H1 (cell line): ENCODE measurements at regions not wholly inside any gene's neighbourhood (a gene's known extent, or its start where the extent isn't known, plus 50 kb on each side); places are given as distances from the start of the nearest gene placed in this dataset.

Experiments used
- CTCF ChIA-PET: fragments of 300-600 bp; sonication (Branson Sonifier 250); formaldehyde crosslinking; loops from one replicate; lab custom pipeline; 2021; ENCODE audit not compliant: partially characterized antibody; lab: Charles Lee
- POLR2A ChIA-PET: fragments of 300-600 bp; sonication (Branson Sonifier 250); formaldehyde crosslinking; loops from one replicate; lab custom pipeline; 2021; ENCODE audit warnings: inconsistent platforms; ENCODE audit not compliant: partially characterized antibody; lab: Charles Lee
- DNase-seq, 2 experiments: peaks; one replicate each; pipeline versions ENCODE4 v3.0.0 to v3.0.0-alpha.2; 2010 to 2022; ENCODE audit warnings: low spot score in 2 of 2, low read depth in 1 of 2, mixed read lengths in 1 of 2
- FAIRE-seq: peaks from 2 replicates; lab custom pipeline; 2011; peaks lifted over from hg19 to GRCh38; lab: Jason Lieb, UNC
- H2AFZ ChIP-seq: 2 replicates; pipeline ENCODE4 v1.8.1; 2012; ENCODE audit warnings: low read length, inconsistent platforms
- H2AK5ac ChIP-seq: 2 replicates; pipeline ENCODE4 v1.6.1; 2013; ENCODE audit warnings: low read depth, low read length
- H2BK120ac ChIP-seq: replicated peaks from 2 replicates; pipeline ENCODE3; 2013; ENCODE audit warnings: low read depth, low read length, inconsistent platforms
- H2BK12ac ChIP-seq: 2 replicates; pipeline ENCODE4 v1.6.1; 2013; ENCODE audit warnings: low read depth, low read length
- H2BK15ac ChIP-seq: 2 replicates; pipeline ENCODE4 v1.6.1; 2013; ENCODE audit warnings: low read length
- H2BK20ac ChIP-seq: 2 replicates; pipeline ENCODE4 v1.6.1; 2013; ENCODE audit warnings: low read length
- H2BK5ac ChIP-seq: 2 replicates; pipeline ENCODE4 v1.6.1; 2013; ENCODE audit warnings: low read depth, low read length
- H3K14ac ChIP-seq: 2 replicates; pipeline ENCODE4 v1.6.1; 2013; ENCODE audit warnings: inconsistent platforms; ENCODE audit not compliant: insufficient read length
- H3K18ac ChIP-seq: 2 replicates; pipeline ENCODE4 v1.6.1; 2013; ENCODE audit warnings: low read length; ENCODE audit errors: extremely low read depth
- H3K23ac ChIP-seq: 2 replicates; pipeline ENCODE4 v1.6.1; 2013; ENCODE audit warnings: inconsistent platforms; ENCODE audit not compliant: insufficient read length
- H3K23me2 ChIP-seq: 2 replicates; pipeline ENCODE4 v1.6.1; 2013; ENCODE audit warnings: low read depth, low read length
- H3K27ac ChIP-seq: 2 replicates; pipeline ENCODE4 v1.6.1; 2011; ENCODE audit warnings: low read depth, low read length, inconsistent platforms
- H3K27me3 ChIP-seq, 4 experiments: replicated peaks in 1 of 4; 1 replicate in 1 of 4; 2 replicates in 3 of 4; pipeline versions ENCODE4 v1.6.1 to v1.8.1; 2011 to 2013; ENCODE audit warnings: low read length in 3 of 4, mild to moderate bottlenecking in 3 of 4, inconsistent platforms in 2 of 4, mixed read lengths in 2 of 4, moderate library complexity in 1 of 4; ENCODE audit not compliant: control insufficient read depth in 3 of 4, insufficient read depth in 3 of 4; ENCODE audit errors: extremely low read depth in 1 of 4
- H3K36me3 ChIP-seq, 4 experiments: 2 replicates each; pipeline versions ENCODE4 v1.6.1 to v1.8.1; 2011 to 2013; ENCODE audit warnings: mild to moderate bottlenecking in 4 of 4, low read length in 3 of 4, moderate library complexity in 2 of 4, control low read depth in 1 of 4, inconsistent platforms in 1 of 4; ENCODE audit not compliant: insufficient read depth in 4 of 4, control insufficient read depth in 2 of 4
- H3K4ac ChIP-seq: replicated peaks from 2 replicates; pipeline ENCODE3; 2013; ENCODE audit warnings: low read length, low read depth, mixed read lengths, inconsistent platforms; ENCODE audit not compliant: insufficient read length
- H3K4me1 ChIP-seq, 4 experiments: replicated peaks in 1 of 4; 1 replicate in 1 of 4; 2 replicates in 3 of 4; pipeline versions ENCODE4 v1.6.1 to v1.8.1; 2011 to 2013; ENCODE audit warnings: low read length in 3 of 4, inconsistent platforms in 2 of 4, mixed read lengths in 1 of 4; ENCODE audit not compliant: insufficient read depth in 4 of 4, control insufficient read depth in 3 of 4
- H3K4me2 ChIP-seq, 2 experiments: 2 replicates each; pipeline versions ENCODE4 v1.6.1 to v1.8.1; 2011 to 2013; ENCODE audit warnings: low read depth in 2 of 2, low read length in 2 of 2, control low read depth in 1 of 2, inconsistent platforms in 1 of 2, mild to moderate bottlenecking in 1 of 2; ENCODE audit not compliant: insufficient read depth in 1 of 2
- H3K4me3 ChIP-seq, 4 experiments: fragments of 200-600, 300-600 bp in 1 of 4; sonication (generic), shearing (Covaris generic), sonication (Bioruptor Twin) in 1 of 4; 2 replicates each; pipeline versions ENCODE4 v1.5.1 to v1.8.1; 2011 to 2016; ENCODE audit warnings: low read length in 4 of 4, low read depth in 3 of 4, control low read depth in 2 of 4, inconsistent platforms in 2 of 4, mild to moderate bottlenecking in 2 of 4, mixed read lengths in 1 of 4, moderate library complexity in 1 of 4; ENCODE audit not compliant: insufficient read depth in 2 of 4; ENCODE audit errors: extremely low read depth in 1 of 4
- H3K56ac ChIP-seq: replicated peaks from 2 replicates; pipeline ENCODE3; 2013; ENCODE audit warnings: low read depth, mild to moderate bottlenecking, mixed read lengths, low read length, inconsistent platforms; ENCODE audit not compliant: insufficient read length
- H3K79me1 ChIP-seq: 2 replicates; pipeline ENCODE4 v1.6.1; 2013; ENCODE audit warnings: low read depth, low read length, control low read depth
- H3K79me2 ChIP-seq, 2 experiments: 2 replicates each; pipeline versions ENCODE4 v1.6.1 to v1.8.1; 2012 to 2013; ENCODE audit warnings: low read length in 2 of 2, mild to moderate bottlenecking in 2 of 2, inconsistent platforms in 1 of 2; ENCODE audit not compliant: insufficient read depth in 2 of 2, control insufficient read depth in 1 of 2
- H3K9ac ChIP-seq, 4 experiments: replicated peaks in 1 of 4; 1 replicate in 1 of 4; 2 replicates in 3 of 4; pipeline versions ENCODE4 v1.6.1 to v1.8.1; 2011 to 2013; ENCODE audit warnings: low read depth in 3 of 4, low read length in 3 of 4, control low read depth in 2 of 4, mild to moderate bottlenecking in 2 of 4, moderate library complexity in 2 of 4, inconsistent platforms in 1 of 4; ENCODE audit errors: extremely low read depth in 1 of 4
- H3K9me3 ChIP-seq, 2 experiments: 2 replicates each; pipeline versions ENCODE4 v1.6.1 to v1.8.1; 2012 to 2013; ENCODE audit warnings: mild to moderate bottlenecking in 2 of 2, moderate library complexity in 2 of 2, control low read depth in 1 of 2, inconsistent platforms in 1 of 2, low read depth in 1 of 2, low read length in 1 of 2, mixed read lengths in 1 of 2; ENCODE audit not compliant: insufficient read depth in 2 of 2
- H4K20me1 ChIP-seq, 2 experiments: replicated peaks in 1 of 2; 2 replicates each; pipeline versions ENCODE3 to v1.8.1; 2011 to 2013; ENCODE audit warnings: inconsistent platforms in 2 of 2, low read length in 2 of 2, mild to moderate bottlenecking in 1 of 2; ENCODE audit not compliant: insufficient read depth in 2 of 2, control insufficient read depth in 1 of 2
- H4K5ac ChIP-seq: 2 replicates; pipeline ENCODE4 v1.6.1; 2013; ENCODE audit warnings: low read length, low read depth, mixed read lengths, inconsistent platforms; ENCODE audit not compliant: insufficient read length
- H4K8ac ChIP-seq: 2 replicates; pipeline ENCODE4 v1.8.0; 2013; ENCODE audit warnings: mild to moderate bottlenecking, moderate library complexity, low read length, inconsistent platforms; ENCODE audit not compliant: insufficient read depth; ENCODE audit errors: extremely low read depth
- H4K91ac ChIP-seq: replicated peaks from 2 replicates; pipeline ENCODE3; 2013; ENCODE audit warnings: low read length, mixed read lengths, inconsistent platforms; ENCODE audit not compliant: insufficient read length
- BCL11A ChIP-seq, 2 experiments: IDR thresholded peaks; one replicate each; pipeline ENCODE4 v1.6.1; 2011; ENCODE audit warnings: low read depth in 2 of 2, low read length in 2 of 2, mild to moderate bottlenecking in 2 of 2
- CBX8 ChIP-seq: fragments of 300-800, 300-1000 bp; sonication (generic); IDR thresholded peaks from 2 replicates; pipeline ENCODE4 v1.7.1; 2016; ENCODE audit warnings: low read depth, low read length, borderline replicate concordance
- CHD1 ChIP-seq: IDR thresholded peaks from 2 replicates; pipeline ENCODE4 v1.6.1; 2012; ENCODE audit warnings: low read depth, low read length, improper control_type of control experiment
- CREB1 ChIP-seq: IDR thresholded peaks from 2 replicates; pipeline ENCODE4 v1.6.1; 2012; ENCODE audit warnings: inconsistent platforms
- EGR1 ChIP-seq: IDR thresholded peaks from 2 replicates; pipeline ENCODE4 v1.6.1; 2011; ENCODE audit warnings: low read depth, low read length, borderline replicate concordance
- RNF2 ChIP-seq: fragments of 200-900, 300-1000 bp; sonication (generic); IDR thresholded peaks from 2 replicates; pipeline ENCODE4 v1.7.1; 2016; ENCODE audit warnings: borderline replicate concordance, low read depth, mild to moderate bottlenecking, antibody characterized with exemption, low read length; ENCODE audit not compliant: poor library complexity, severe bottlenecking; ENCODE audit errors: missing control alignments
- SUZ12 ChIP-seq: fragments of 200-600 bp; sonication (generic); IDR thresholded peaks from 2 replicates; pipeline ENCODE4 v1.6.1; 2012; ENCODE audit warnings: mild to moderate bottlenecking, inconsistent platforms, low read length, moderate library complexity, mixed read lengths
- TAF1 ChIP-seq: IDR thresholded peaks from 2 replicates; pipeline ENCODE4 v1.6.1; 2011; ENCODE audit warnings: mild to moderate bottlenecking, low read depth, low read length
- TAF7 ChIP-seq: optimal IDR thresholded peaks from 2 replicates; pipeline ENCODE3; 2011; ENCODE audit warnings: low read depth, mild to moderate bottlenecking, inconsistent platforms, low read length, moderate library complexity, borderline replicate concordance
- WGBS, 2 experiments: shearing (Covaris generic) in 1 of 2; methylation state at CpG; one replicate each; pipeline versions ENCODE4 v1.1.6 to v1.1.7; 2013 to 2015; ENCODE audit warnings: low lambda C conversion rate in 2 of 2, mixed read lengths in 2 of 2, inconsistent platforms in 1 of 2, low coverage in 1 of 2, missing lambda C conversion rate in 1 of 2; ENCODE audit not compliant: insufficient replicate concordance in 2 of 2, insufficient coverage in 1 of 2, insufficient read length in 1 of 2; ENCODE audit errors: extremely low coverage in 1 of 2, missing lambda C conversion rate in 1 of 2; 5-methylcytosine and 5-hydroxymethylcytosine counted together
- TF ChIP-seq, protein P1 (sequence below): IDR thresholded peaks from 2 replicates; pipeline ENCODE4 v1.6.1; 2012; ENCODE audit warnings: inconsistent platforms
- TF ChIP-seq, protein P2 (sequence below), 3 experiments: IDR thresholded peaks; 1 replicate in 2 of 3; 2 replicates in 1 of 3; pipeline versions ENCODE4 v1.5.1 to v1.6.1; 2011; ENCODE audit warnings: low read length in 3 of 3, mild to moderate bottlenecking in 3 of 3, inconsistent platforms in 2 of 3, low read depth in 1 of 3, moderate library complexity in 1 of 3; ENCODE audit not compliant: insufficient read depth in 1 of 3; ENCODE audit errors: control extremely low read depth in 1 of 3

DNA sequence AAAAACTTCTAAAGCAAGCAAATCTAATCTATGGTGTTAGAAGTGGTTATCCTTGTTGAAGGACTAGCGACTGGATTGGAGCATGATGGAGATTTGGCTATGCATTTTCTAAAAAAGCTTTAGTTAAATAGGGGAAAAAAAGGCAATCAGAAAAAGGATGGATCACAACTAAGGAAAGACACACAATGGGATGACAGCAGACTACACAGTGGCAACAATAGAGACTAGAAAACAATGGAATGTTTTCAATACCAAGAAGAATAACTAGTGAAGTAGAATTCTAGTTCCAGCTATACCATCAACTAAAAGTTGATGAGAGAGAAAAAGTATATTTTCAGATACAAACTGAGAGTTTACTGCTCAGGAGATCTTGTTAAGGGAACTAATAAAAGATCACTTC lies 605.8 kb downstream of the PTPRU start:
- Histone ChIP-seq H3K9ac (no peak overlapping the region), H2AFZ (no peak overlapping the region), H4K91ac (no peak overlapping the region), H3K79me2 (no peaks in the 10 kb centered on the region), H2BK120ac (no peak overlapping the region), H3K14ac (no peak overlapping the region), H3K23me2 (no peaks in the 10 kb centered on the region), H4K20me1 (no peaks in the 10 kb centered on the region), H2BK5ac (no peak overlapping the region), H3K4me1 (peaks cover 0 to 3% (median 2%) of the 10 kb centered on the region in 4 experiments; a peak in 3 of 7 replicates), H3K56ac (no peak overlapping the region), H4K5ac (no peak overlapping the region), H4K8ac (no peak overlapping the region), H3K36me3 (no peaks in the 10 kb centered on the region; a peak in 1 of 8 replicates), H2AK5ac (no peak overlapping the region), H3K23ac (no peak overlapping the region), H3K27ac (no peak overlapping the region), H3K4ac (no peak overlapping the region), H3K27me3 (no peaks in the 10 kb centered on the region), H2BK12ac (no peak overlapping the region), H3K4me2 (no peak overlapping the region), H3K79me1 (no peaks in the 10 kb centered on the region), H3K9me3 (peaks cover 5 to 7% of the 10 kb centered on the region in 2 experiments; a peak in 3 of 4 replicates), H2BK15ac (no peak overlapping the region), H2BK20ac (no peak overlapping the region), H3K4me3 (no peak overlapping the region), H3K18ac (no peak overlapping the region)
- no peak for DNase-seq
- no peak for FAIRE-seq
- CTCF ChIA-PET = interaction anchor here (1.0 to 1.3 kb wide), 2 partner anchors 22 to 52 kb away, joined by 3 to 4 read pairs; no protein-coding TSS in a partner anchor
- POLR2A ChIA-PET = no interaction called here
- WGBS, 2 experiments = 68% methylated on average over 1 of the region's 1 CpG; no CpG with 5 or more reads in 1 of the 2 experiments
- TF ChIP-seq CREB1 (no peak), CHD1 (no peak), RNF2 (no peak), CBX8 (no peak), SUZ12 (no peak), TAF1 (no peak), BCL11A (IDR thresholded peaks at IDR 0.05; ENCODE audit: low read depth in 2 of 2, low read length in 2 of 2) (no peak), EGR1 (no peak), TAF7 (no peak)
- TF ChIP-seq, protein P1, sequence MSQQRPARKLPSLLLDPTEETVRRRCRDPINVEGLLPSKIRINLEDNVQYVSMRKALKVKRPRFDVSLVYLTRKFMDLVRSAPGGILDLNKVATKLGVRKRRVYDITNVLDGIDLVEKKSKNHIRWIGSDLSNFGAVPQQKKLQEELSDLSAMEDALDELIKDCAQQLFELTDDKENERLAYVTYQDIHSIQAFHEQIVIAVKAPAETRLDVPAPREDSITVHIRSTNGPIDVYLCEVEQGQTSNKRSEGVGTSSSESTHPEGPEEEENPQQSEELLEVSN = no peak
- TF ChIP-seq, protein P2, sequence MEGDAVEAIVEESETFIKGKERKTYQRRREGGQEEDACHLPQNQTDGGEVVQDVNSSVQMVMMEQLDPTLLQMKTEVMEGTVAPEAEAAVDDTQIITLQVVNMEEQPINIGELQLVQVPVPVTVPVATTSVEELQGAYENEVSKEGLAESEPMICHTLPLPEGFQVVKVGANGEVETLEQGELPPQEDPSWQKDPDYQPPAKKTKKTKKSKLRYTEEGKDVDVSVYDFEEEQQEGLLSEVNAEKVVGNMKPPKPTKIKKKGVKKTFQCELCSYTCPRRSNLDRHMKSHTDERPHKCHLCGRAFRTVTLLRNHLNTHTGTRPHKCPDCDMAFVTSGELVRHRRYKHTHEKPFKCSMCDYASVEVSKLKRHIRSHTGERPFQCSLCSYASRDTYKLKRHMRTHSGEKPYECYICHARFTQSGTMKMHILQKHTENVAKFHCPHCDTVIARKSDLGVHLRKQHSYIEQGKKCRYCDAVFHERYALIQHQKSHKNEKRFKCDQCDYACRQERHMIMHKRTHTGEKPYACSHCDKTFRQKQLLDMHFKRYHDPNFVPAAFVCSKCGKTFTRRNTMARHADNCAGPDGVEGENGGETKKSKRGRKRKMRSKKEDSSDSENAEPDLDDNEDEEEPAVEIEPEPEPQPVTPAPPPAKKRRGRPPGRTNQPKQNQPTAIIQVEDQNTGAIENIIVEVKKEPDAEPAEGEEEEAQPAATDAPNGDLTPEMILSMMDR (IDR thresholded peaks at IDR 0.05; ENCODE audit: control extremely low read depth in 1 of 3, insufficient read depth in 1 of 3, low read depth in 1 of 3, low read length in 3 of 3) = no peak
